ENCODE measurements at regions not wholly inside any gene's neighbourhood (a gene's known extent, or its start where the extent isn't known, plus 50 kb on each side); places are given as distances from the start of the nearest gene placed in this dataset.

- Mint-ChIP-seq H3K36me3 (ENCODE audit: low read depth) (no peaks in the 10 kb centered on the region), H3K27ac (peak overlapping the region; percentile 11), H3K27me3 (ENCODE audit: low read depth, poor library complexity) (no peaks in the 10 kb centered on the region), H3K4me1 (no peaks in the 10 kb centered on the region), H3K9me3 (no peaks in the 10 kb centered on the region), H3K4me3 (no peak overlapping the region)
- DNase-seq: no peak
- no peak for TF ChIP-seq CTCF (IDR thresholded peaks at IDR 0.05)
Observed at GRCh38 chr6:133083248-133083967, 157.7 kb upstream of the EYA4 start.

GRCh38 chr6:133085471-133085870 lies 155.7 kb upstream of the EYA4 start:
- no peak for TF ChIP-seq CTCF (IDR thresholded peaks at IDR 0.05)
- Mint-ChIP-seq H3K4me1 (no peaks in the 10 kb centered on the region), H3K27me3 (ENCODE audit: low read depth, poor library complexity) (no peaks in the 10 kb centered on the region), H3K36me3 (ENCODE audit: low read depth) (no peaks in the 10 kb centered on the region), H3K27ac (no peak overlapping the region), H3K9me3 (no peaks in the 10 kb centered on the region), H3K4me3 (no peak overlapping the region)
- DNase-seq: no peak

GRCh38 chr6:133085896-133086295 lies 155.3 kb upstream of the EYA4 start:
- Mint-ChIP-seq H3K36me3 (ENCODE audit: low read depth) (no peaks in the 10 kb centered on the region), H3K27me3 (ENCODE audit: low read depth, poor library complexity) (no peaks in the 10 kb centered on the region), H3K4me1 (no peaks in the 10 kb centered on the region)

GRCh38 chr6:133088931-133089695 lies 152.0 kb upstream of the EYA4 start:
- H3K36me3 Mint-ChIP-seq (ENCODE audit: low read depth): no peaks in the 10 kb centered on the region
- no peak for DNase-seq

More at GRCh38 chr6:133085896-133086295, 155.3 kb upstream of the EYA4 start:
- no peak for DNase-seq
- Mint-ChIP-seq H3K27ac (no peak overlapping the region), H3K4me3 (no peak overlapping the region), H3K9me3 (no peaks in the 10 kb centered on the region)
- no peak for TF ChIP-seq CTCF (IDR thresholded peaks at IDR 0.05)

GRCh38 chr6:133092199-133092598 lies 149.0 kb upstream of the EYA4 start:
- Mint-ChIP-seq H3K36me3 (ENCODE audit: low read depth) (no peaks in the 10 kb centered on the region), H3K4me1 (no peaks in the 10 kb centered on the region), H3K4me3 (no peak overlapping the region), H3K9me3 (no peaks in the 10 kb centered on the region), H3K27me3 (ENCODE audit: low read depth, poor library complexity) (no peaks in the 10 kb centered on the region), H3K27ac (no peak overlapping the region)
- no peak for TF ChIP-seq CTCF (IDR thresholded peaks at IDR 0.05)
- no peak for DNase-seq

More at GRCh38 chr6:133088931-133089695, 152.0 kb upstream of the EYA4 start:
- Mint-ChIP-seq H3K4me3 (no peak overlapping the region), H3K4me1 (no peaks in the 10 kb centered on the region), H3K9me3 (no peaks in the 10 kb centered on the region), H3K27me3 (ENCODE audit: low read depth, poor library complexity) (no peaks in the 10 kb centered on the region), H3K27ac (no peak overlapping the region)
- no peak for TF ChIP-seq CTCF (IDR thresholded peaks at IDR 0.05)
